ENCODE measurements at regions not wholly inside any gene's neighbourhood (a gene's known extent, or its start where the extent isn't known, plus 50 kb on each side); places are given as distances from the start of the nearest gene placed in this dataset.

DNA sequence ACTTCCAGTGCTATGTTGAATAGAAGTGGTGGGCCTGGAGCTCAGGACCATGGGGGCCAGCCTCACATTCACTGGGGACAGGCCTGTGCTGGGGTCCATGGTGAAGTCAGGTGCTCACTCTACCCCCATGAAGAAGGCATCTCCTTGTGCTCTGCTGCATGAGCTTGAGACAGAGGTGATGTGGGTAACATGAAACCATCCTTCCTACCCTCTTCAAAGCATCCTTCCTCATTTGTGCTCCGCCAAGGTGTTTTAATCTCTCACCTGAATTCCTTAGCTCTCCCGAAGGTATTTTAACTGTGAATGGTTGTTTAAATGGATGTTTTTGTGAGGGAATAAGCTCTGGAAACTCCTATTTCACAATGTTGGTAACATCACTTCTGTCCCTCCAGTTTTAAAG is 209.6 kb upstream of the PCSK2 start:
- no peaks in the 10 kb centered on the region for H3K79me2 ChIP-seq (ENCODE audit: insufficient read depth, low read length)
- no peaks in the 10 kb centered on the region for H3K9me3 ChIP-seq (ENCODE audit: low read depth, low read length)
- H2AFZ ChIP-seq (ENCODE audit: low read length): no peak overlapping the region
- H3K27me3 ChIP-seq (ENCODE audit: insufficient read depth, low read length): no peaks in the 10 kb centered on the region
- H3K4me1 ChIP-seq (ENCODE audit: insufficient read depth, low read length): no peaks in the 10 kb centered on the region
- no peaks in the 10 kb centered on the region for H3K36me3 ChIP-seq (ENCODE audit: insufficient read depth, low read length)
- TF ChIP-seq, protein P1, sequence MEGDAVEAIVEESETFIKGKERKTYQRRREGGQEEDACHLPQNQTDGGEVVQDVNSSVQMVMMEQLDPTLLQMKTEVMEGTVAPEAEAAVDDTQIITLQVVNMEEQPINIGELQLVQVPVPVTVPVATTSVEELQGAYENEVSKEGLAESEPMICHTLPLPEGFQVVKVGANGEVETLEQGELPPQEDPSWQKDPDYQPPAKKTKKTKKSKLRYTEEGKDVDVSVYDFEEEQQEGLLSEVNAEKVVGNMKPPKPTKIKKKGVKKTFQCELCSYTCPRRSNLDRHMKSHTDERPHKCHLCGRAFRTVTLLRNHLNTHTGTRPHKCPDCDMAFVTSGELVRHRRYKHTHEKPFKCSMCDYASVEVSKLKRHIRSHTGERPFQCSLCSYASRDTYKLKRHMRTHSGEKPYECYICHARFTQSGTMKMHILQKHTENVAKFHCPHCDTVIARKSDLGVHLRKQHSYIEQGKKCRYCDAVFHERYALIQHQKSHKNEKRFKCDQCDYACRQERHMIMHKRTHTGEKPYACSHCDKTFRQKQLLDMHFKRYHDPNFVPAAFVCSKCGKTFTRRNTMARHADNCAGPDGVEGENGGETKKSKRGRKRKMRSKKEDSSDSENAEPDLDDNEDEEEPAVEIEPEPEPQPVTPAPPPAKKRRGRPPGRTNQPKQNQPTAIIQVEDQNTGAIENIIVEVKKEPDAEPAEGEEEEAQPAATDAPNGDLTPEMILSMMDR (IDR thresholded peaks at IDR 0.05; ENCODE audit: extremely low read depth, low read depth, low read length): no peak
- H4K20me1 ChIP-seq (ENCODE audit: insufficient read depth, low read length): no peaks in the 10 kb centered on the region
- no peak for DNase-seq (ENCODE audit: insufficient read length, low spot score, missing footprints)
- H3K4me2 ChIP-seq (ENCODE audit: insufficient read depth, low read length): no peak overlapping the region
- no peak overlapping the region for H3K27ac ChIP-seq (ENCODE audit: low read depth, low read length)
- H3K4me3 ChIP-seq (ENCODE audit: insufficient read depth, low read length): no peak overlapping the region

DNA sequence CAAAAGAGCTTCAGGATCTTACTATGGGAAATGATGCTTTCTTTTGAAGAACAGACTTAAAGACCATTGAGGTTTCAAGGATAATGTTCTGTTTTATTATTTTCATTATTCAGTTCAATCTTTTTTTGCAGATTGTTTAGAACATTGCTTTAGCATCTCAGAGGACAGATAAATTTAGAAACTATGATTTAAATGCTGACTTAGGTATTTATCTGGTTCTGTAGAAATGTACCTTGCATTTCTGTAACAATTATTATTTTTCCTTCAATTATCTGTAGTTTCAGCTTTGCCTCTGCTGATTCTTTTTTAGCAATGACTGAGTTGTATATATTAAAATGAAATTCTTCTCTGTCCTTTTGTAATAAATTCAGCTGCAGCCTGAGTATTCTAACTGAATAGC is 205.4 kb upstream of the PCSK2 start:
- Histone ChIP-seq H3K9me3 (ENCODE audit: low read depth, low read length) (no peaks in the 10 kb centered on the region), H3K4me2 (ENCODE audit: insufficient read depth, low read length) (no peak overlapping the region), H2AFZ (ENCODE audit: low read length) (no peak overlapping the region), H3K4me1 (ENCODE audit: insufficient read depth, low read length) (no peaks in the 10 kb centered on the region), H3K79me2 (ENCODE audit: insufficient read depth, low read length) (no peaks in the 10 kb centered on the region), H3K36me3 (ENCODE audit: insufficient read depth, low read length) (no peaks in the 10 kb centered on the region), H3K4me3 (ENCODE audit: insufficient read depth, low read length) (no peak overlapping the region), H3K27me3 (ENCODE audit: insufficient read depth, low read length) (no peaks in the 10 kb centered on the region), H4K20me1 (ENCODE audit: insufficient read depth, low read length) (no peaks in the 10 kb centered on the region), H3K27ac (ENCODE audit: low read depth, low read length) (no peak overlapping the region)
- no peak for DNase-seq (ENCODE audit: insufficient read length, low spot score, missing footprints)
- TF ChIP-seq, protein P1 (IDR thresholded peaks at IDR 0.05; ENCODE audit: extremely low read depth, low read depth, low read length): no peak

DNA sequence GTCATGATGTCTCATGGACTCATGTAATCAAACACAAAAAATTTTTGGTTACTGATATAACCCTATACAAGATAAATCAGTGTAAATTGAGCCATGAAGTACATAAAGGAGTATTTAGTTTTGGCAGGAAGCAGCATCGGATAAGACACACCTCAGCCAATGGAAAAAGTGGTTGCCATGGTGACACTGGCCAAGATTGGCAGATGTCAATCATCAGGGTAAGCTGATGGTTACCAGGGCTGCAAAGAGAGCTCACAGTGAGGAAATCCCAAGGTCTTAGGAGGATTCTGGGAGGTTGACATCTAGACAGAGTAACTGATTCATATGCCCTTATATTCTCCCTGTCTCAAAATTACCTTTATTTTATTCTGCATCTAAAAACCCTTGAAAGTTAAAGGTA is 203.8 kb upstream of the PCSK2 start:
- Histone ChIP-seq H2AFZ (ENCODE audit: low read length) (no peak overlapping the region), H3K4me2 (ENCODE audit: insufficient read depth, low read length) (no peak overlapping the region), H3K4me1 (ENCODE audit: insufficient read depth, low read length) (no peaks in the 10 kb centered on the region), H3K4me3 (ENCODE audit: insufficient read depth, low read length) (no peak overlapping the region), H3K36me3 (ENCODE audit: insufficient read depth, low read length) (no peaks in the 10 kb centered on the region), H4K20me1 (ENCODE audit: insufficient read depth, low read length) (no peaks in the 10 kb centered on the region), H3K79me2 (ENCODE audit: insufficient read depth, low read length) (no peaks in the 10 kb centered on the region), H3K27ac (ENCODE audit: low read depth, low read length) (no peak overlapping the region), H3K27me3 (ENCODE audit: insufficient read depth, low read length) (no peaks in the 10 kb centered on the region), H3K9me3 (ENCODE audit: low read depth, low read length) (no peaks in the 10 kb centered on the region)
- TF ChIP-seq, protein P1 (IDR thresholded peaks at IDR 0.05; ENCODE audit: extremely low read depth, low read depth, low read length): no peak
- no peak for DNase-seq (ENCODE audit: insufficient read length, low spot score, missing footprints)

DNA sequence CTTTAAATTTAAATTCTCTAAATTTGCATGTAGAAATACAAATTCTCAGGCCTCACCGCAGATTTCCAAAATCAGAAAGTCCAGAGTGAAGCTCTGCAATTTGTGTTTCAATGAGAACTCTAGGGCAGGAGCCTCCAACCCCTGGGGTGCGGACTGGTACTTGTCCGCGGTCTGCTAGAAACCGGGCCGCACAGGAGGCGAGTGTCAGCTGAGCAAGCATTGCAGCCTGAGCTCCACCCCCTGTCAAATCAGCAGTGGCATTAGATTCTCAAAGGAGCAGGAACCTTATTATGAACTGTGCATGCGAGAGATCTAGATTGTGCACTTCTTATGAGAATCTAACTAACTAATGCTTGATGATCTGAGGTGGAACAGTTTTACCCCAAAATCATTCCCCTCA is 203.0 kb upstream of the PCSK2 start:
- no peaks in the 10 kb centered on the region for H3K79me2 ChIP-seq (ENCODE audit: insufficient read depth, low read length)
- H2AFZ ChIP-seq (ENCODE audit: low read length): no peak overlapping the region
- H4K20me1 ChIP-seq (ENCODE audit: insufficient read depth, low read length): no peaks in the 10 kb centered on the region
- TF ChIP-seq, protein P1 (IDR thresholded peaks at IDR 0.05; ENCODE audit: extremely low read depth, low read depth, low read length): no peak
- H3K27ac ChIP-seq (ENCODE audit: low read depth, low read length): no peak overlapping the region
- no peaks in the 10 kb centered on the region for H3K36me3 ChIP-seq (ENCODE audit: insufficient read depth, low read length)
- no peak for DNase-seq (ENCODE audit: insufficient read length, low spot score, missing footprints)
- no peak overlapping the region for H3K4me3 ChIP-seq (ENCODE audit: insufficient read depth, low read length)
- H3K4me2 ChIP-seq (ENCODE audit: insufficient read depth, low read length): no peak overlapping the region
- H3K4me1 ChIP-seq (ENCODE audit: insufficient read depth, low read length): no peaks in the 10 kb centered on the region
- H3K27me3 ChIP-seq (ENCODE audit: insufficient read depth, low read length): no peaks in the 10 kb centered on the region
- no peaks in the 10 kb centered on the region for H3K9me3 ChIP-seq (ENCODE audit: low read depth, low read length)
